Thyroid gland (tissue), 4 donors: ENCODE measurements at regions not wholly inside any gene's neighbourhood (a gene's known extent, or its start where the extent isn't known, plus 50 kb on each side); places are given as distances from the start of the nearest gene placed in this dataset.

Source experiments
- POLR2A ChIP-seq, 2 donors: fragments of 450-650 bp; IDR thresholded peaks; one replicate each; pipeline ENCODE4 v1.6.1; 2017; ENCODE audit warnings: antibody characterized with exemption in 2 of 2, mild to moderate bottlenecking in 2 of 2, moderate library complexity in 1 of 2
- TF ChIP-seq, protein P1 (sequence below), 6 experiments: fragments of 200-600 bp in 3 of 6; fragments of 450-650 bp in 3 of 6; sonication (generic) in 3 of 6; IDR thresholded peaks; one replicate each; pipeline ENCODE4 v1.5.1; 2016 to 2019; ENCODE audit warnings: antibody characterized with exemption in 6 of 6, mild to moderate bottlenecking in 2 of 6, inconsistent platforms in 1 of 6, moderate library complexity in 1 of 6

DNA sequence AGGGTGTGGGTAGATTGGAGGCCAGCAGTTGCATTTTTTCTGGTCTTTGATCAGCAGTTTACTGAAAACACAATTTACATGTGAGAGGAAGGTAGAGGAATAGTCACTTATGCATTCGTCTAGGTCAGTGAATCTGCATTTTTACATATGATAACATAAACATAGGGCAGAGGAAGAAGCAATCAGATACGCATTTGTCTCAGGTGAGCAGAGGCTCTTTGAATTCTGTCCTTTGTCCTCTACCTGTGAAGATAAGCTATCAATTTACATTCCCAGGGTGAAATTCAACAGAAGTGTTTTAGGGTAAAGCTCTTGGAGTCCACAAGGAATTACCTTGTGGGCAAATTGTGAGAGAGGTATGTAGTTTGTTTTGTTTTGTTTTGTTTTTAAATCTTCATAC is 306.5 kb downstream of the MAGEB5 start:
- TF ChIP-seq POLR2A (IDR thresholded peaks at IDR 0.05) = no peak
- TF ChIP-seq, protein P1, sequence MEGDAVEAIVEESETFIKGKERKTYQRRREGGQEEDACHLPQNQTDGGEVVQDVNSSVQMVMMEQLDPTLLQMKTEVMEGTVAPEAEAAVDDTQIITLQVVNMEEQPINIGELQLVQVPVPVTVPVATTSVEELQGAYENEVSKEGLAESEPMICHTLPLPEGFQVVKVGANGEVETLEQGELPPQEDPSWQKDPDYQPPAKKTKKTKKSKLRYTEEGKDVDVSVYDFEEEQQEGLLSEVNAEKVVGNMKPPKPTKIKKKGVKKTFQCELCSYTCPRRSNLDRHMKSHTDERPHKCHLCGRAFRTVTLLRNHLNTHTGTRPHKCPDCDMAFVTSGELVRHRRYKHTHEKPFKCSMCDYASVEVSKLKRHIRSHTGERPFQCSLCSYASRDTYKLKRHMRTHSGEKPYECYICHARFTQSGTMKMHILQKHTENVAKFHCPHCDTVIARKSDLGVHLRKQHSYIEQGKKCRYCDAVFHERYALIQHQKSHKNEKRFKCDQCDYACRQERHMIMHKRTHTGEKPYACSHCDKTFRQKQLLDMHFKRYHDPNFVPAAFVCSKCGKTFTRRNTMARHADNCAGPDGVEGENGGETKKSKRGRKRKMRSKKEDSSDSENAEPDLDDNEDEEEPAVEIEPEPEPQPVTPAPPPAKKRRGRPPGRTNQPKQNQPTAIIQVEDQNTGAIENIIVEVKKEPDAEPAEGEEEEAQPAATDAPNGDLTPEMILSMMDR (IDR thresholded peaks at IDR 0.05) = no peak
